Choroid plexus epithelial cell (primary cell): ENCODE measurements at regions not wholly inside any gene's neighbourhood (a gene's known extent, or its start where the extent isn't known, plus 50 kb on each side); places are given as distances from the start of the nearest gene placed in this dataset.
"Not testable (repeated sequence)": the region's sequence is repeated elsewhere in the genome, so short reads cannot be mapped to it uniquely, and the experiment has no call there.

ENCODE experiments used
- DNase-seq: peaks from one replicate; pipeline ENCODE4 v3.0.0-alpha.2; 2010; ENCODE audit warnings: low read depth
- H3K4me3 ChIP-seq: 2 replicates; pipeline ENCODE4 v1.5.1; 2011; ENCODE audit warnings: low read depth, mild to moderate bottlenecking, control low read depth, low read length, moderate library complexity
- TF ChIP-seq, protein P1 (sequence below): conservative IDR thresholded peaks from 2 replicates; pipeline ENCODE4 v1.5.1; 2011; ENCODE audit warnings: low read depth, mild to moderate bottlenecking, control low read depth, inconsistent platforms, low read length, moderate library complexity

DNA sequence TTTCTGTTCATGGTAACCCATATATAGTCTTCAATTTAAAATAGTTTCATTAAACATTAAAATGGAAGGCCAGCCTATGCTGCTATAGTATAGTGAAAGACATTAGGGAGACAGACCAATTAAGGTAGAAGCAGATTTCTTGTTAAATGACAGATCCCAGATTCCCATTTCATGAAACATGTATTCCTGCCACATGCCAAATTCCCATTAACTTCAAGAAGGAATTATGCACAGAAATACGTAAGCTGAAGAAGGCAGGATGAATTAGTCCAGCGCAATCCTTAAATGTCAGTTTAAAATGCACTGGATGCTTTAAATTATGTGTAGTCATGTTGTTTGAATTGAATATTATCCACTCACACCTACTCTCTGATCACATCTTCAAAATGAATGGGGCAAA lies 424.9 kb downstream of the SH2D1A start:
- no peak overlapping the region for H3K4me3 ChIP-seq
- TF ChIP-seq, protein P1, sequence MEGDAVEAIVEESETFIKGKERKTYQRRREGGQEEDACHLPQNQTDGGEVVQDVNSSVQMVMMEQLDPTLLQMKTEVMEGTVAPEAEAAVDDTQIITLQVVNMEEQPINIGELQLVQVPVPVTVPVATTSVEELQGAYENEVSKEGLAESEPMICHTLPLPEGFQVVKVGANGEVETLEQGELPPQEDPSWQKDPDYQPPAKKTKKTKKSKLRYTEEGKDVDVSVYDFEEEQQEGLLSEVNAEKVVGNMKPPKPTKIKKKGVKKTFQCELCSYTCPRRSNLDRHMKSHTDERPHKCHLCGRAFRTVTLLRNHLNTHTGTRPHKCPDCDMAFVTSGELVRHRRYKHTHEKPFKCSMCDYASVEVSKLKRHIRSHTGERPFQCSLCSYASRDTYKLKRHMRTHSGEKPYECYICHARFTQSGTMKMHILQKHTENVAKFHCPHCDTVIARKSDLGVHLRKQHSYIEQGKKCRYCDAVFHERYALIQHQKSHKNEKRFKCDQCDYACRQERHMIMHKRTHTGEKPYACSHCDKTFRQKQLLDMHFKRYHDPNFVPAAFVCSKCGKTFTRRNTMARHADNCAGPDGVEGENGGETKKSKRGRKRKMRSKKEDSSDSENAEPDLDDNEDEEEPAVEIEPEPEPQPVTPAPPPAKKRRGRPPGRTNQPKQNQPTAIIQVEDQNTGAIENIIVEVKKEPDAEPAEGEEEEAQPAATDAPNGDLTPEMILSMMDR = no peak
- DNase-seq = no peak

DNA sequence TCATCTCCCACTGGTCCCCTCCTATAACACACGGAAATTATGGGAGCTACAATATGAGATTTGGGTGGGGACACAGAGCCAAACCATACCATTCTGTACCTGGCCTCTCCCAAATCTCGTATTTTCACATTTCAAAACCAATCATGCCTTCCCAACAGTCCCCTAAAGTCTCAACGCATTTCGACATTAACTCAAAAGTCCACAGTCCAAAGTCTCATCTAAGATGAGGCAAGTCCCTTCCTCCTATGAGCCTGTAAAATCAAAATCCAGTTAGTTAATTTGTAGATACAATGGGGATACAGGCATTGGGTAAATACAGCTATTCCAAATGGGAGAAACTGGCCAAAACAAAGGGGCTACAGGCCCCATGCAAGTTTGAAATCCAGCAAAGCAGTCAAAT lies 441.9 kb downstream of the SH2D1A start:
- H3K4me3 ChIP-seq, DNase-seq: not testable (repeated sequence)

DNA sequence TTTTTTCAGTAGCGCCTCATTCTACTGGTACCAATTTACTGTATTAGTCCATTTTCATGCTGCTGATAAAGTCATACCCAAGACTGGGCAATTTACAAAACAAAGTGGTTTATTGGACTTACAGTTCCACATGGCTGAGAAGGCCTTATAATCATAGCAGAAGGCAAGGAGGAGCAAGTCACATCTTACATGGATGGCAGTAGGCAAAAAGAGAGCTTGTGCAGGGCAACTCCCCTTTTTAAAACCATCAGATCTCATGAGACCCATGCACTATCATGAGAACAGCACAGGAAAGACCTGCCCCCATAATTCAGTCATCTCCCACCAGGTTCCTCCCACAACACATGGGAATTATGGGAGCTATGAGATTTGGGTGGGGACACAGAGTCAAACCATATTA lies 443.5 kb downstream of the SH2D1A start:
- H3K4me3 ChIP-seq, DNase-seq: not testable (repeated sequence)

DNA sequence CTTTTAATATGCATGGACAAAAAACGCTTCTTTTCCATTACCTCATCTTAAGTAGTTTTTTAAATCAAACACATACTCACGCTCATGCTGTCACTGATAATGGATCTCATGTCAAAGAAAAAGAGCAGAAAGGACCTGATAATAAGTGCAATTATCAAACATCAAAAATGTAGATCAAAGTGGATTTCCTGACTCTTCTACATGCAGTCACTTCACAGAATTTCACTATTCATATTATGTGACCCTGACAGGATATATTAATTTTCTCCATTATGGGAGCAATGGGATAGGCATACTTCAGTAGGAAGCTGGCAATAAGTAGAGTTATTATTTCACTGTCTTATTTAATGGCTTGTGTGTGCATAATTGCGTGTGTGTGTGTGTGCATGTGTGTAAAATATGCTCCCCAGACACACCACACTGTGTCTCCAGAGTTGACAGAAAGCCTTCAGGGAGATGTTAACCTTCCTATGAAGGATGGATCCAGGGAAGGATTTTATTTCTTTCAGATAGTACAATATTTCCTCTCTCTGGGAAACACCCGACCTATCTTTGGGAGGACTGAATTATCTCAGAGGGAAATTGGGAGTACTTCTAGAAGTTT lies 445.2 kb downstream of the SH2D1A start:
- H3K4me3 ChIP-seq = no peak overlapping the region
- TF ChIP-seq, protein P1 = no peak
- DNase-seq = no peak

DNA sequence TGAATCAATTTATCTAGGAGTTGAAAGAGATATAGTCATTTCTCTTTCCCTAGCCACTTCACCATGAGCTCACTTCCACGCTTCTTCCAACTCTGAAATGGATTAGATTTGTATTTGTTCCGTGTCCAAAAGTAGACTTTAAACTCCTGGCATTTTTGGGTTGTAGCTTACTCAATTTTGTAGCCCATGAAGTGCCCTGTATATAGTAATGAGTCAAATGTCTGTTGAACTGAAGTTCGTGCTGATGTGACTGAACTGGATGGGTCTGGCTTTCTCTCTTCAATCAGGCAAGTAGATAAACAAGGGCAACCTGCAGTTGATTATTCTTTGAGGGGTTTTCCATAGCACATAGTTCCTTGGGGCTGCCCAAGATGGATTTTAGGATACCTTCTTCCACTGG lies 450.6 kb downstream of the SH2D1A start:
- no peak overlapping the region for H3K4me3 ChIP-seq
- TF ChIP-seq, protein P1 = no peak
- DNase-seq = no peak

DNA sequence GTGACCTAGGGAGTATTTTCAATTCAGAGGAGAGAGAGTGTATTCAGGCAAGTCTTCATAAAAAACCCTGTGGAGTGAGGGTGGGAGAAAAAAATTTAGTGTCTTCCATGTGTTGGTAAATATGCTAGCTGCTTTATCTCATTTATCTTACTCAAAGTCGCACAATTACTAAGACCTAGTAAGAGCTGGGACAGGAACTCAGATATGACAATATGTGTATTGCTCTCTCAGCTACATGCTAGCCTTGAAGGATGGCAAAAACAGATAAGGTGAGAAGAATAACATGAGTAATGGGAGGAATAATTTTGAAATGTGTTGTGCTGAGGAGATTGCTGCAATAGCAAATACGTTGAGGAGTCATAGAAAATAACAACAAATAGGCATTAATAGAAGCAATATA lies 458.6 kb downstream of the SH2D1A start:
- DNase-seq = no peak

DNA sequence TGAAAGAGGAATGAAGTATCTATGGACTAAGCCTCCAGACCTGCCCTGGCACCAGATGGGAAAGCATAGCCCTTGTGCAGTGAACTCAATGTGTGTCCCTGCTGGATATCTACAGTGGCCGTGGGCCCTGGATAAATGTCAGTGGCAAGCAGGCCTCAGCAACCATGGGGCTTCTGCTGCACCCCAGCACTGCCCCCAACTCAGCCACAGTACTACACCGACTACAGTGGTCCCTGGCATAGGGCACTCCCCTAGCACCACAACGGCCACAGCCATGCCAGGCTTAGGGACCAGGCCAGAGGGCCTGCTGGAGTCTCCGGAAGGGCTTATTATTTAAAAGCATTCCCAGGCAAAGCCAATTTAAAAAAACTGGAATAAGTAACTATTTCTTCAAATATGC lies 459.1 kb downstream of the SH2D1A start:
- H3K4me3 ChIP-seq = no peak overlapping the region
- TF ChIP-seq, protein P1 = no peak

More for the DNA sequence above, 458.6 kb downstream of the SH2D1A start:
- H3K4me3 ChIP-seq = no peak overlapping the region
- TF ChIP-seq, protein P1 = no peak

DNA sequence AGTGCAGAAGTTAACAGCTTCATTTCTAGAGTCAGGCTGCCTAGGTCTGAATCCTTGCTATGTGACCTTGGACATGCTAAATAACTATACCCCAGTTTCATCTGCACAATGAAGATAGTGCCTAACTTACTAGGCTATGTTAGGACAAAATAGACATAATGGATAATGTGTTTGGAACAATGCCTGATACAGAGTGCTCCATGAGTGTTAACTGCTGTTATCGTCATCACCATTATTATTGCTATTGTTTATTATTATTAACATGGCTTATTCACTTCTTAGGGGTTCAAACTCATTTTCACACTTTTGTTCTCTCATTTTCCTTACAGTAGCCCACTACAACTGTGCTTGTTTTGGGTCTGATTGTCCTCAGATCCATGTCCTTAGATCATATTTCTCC lies 467.7 kb downstream of the SH2D1A start:
- H3K4me3 ChIP-seq = no peak overlapping the region
- no peak for DNase-seq
- TF ChIP-seq, protein P1 = no peak

More for the DNA sequence above, 459.1 kb downstream of the SH2D1A start:
- no peak for DNase-seq
